Activated naive CD8-positive, alpha-beta T cell treated with anti-CD3 and anti-CD28 coated beads for 36 hours (primary cell): ENCODE measurements at regions not wholly inside any gene's neighbourhood (a gene's known extent, or its start where the extent isn't known, plus 50 kb on each side); places are given as distances from the start of the nearest gene placed in this dataset.

Experiments
- DNase-seq: peaks from one replicate; pipeline ENCODE4 v3.0.0; 2021
- H3K27ac Mint-ChIP-seq: one replicate; pipeline ENCODE4 v1.8.0; 2022; ENCODE audit warnings: mild to moderate bottlenecking, moderate library complexity, mixed read lengths
- H3K27me3 Mint-ChIP-seq: one replicate; pipeline ENCODE4 v1.8.0; 2022; ENCODE audit warnings: mild to moderate bottlenecking, mixed read lengths
- H3K36me3 Mint-ChIP-seq: one replicate; pipeline ENCODE4 v1.8.0; 2021; ENCODE audit warnings: mild to moderate bottlenecking, mixed read lengths
- H3K4me1 Mint-ChIP-seq: one replicate; pipeline ENCODE4 v1.8.0; 2021; ENCODE audit warnings: mixed read lengths
- H3K4me3 Mint-ChIP-seq: one replicate; pipeline ENCODE4 v1.8.0; 2022; ENCODE audit warnings: mild to moderate bottlenecking, moderate library complexity, mixed read lengths
- H3K9me3 Mint-ChIP-seq: one replicate; pipeline ENCODE4 v1.8.0; 2022; ENCODE audit warnings: mixed read lengths

- Mint-ChIP-seq H3K4me1 (no peaks in the 10 kb centered on the region), H3K27ac (no peak overlapping the region), H3K27me3 (peaks cover 14% of the 10 kb centered on the region), H3K4me3 (no peak overlapping the region), H3K9me3 (peaks cover 4% of the 10 kb centered on the region), H3K36me3 (peaks cover 3% of the 10 kb centered on the region)
- DNase-seq: no peak
Measured at GRCh38 chr4:4808086-4808485, 51.4 kb upstream of the MSX1 start.

DNA sequence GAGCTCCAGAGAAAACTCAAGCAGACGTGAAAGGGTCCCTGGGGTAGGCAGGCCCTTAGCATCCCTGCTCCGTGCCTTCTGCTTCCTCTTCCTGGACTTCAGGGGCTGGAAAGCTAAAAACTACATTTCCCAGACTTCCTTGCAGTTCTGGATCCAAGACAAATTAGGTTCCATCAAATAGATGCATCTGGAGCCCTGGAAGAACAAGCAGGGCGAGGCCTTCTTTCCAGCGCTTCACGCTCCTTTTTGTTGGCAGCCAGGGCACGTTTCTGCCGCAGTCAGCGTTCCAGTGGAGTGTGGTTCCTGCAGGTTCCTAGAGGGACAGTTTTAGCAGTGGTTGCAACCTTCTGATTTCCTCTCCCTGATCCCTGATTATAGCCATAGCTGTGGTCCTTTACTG lies 53.6 kb upstream of the MSX1 start:
- H3K4me1 Mint-ChIP-seq: no peaks in the 10 kb centered on the region
- H3K27ac Mint-ChIP-seq: no peak overlapping the region
- no peak for DNase-seq
- peaks cover 3% of the 10 kb centered on the region for H3K9me3 Mint-ChIP-seq
- peaks cover under 1% of the 10 kb centered on the region for H3K27me3 Mint-ChIP-seq
- H3K4me3 Mint-ChIP-seq: no peak overlapping the region
- peaks cover 3% of the 10 kb centered on the region for H3K36me3 Mint-ChIP-seq

DNA sequence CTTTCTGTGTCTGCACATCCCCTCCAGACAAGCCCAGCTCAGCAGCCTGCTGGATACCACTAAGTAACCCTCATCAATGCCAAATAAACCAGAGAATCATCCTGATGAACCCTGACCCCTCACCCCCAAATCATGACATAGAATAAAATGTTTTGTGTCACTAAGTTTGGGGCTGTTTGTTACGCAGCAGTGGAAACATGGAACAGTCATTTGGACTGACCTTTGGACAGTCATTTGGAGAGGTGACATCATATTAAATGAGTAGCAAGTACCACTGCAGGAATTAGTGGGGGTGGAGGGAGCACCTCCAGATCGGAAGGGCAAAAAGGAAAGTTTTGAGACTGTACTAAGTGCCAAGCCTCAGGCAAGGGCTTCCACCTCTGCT lies 55.6 kb upstream of the MSX1 start:
- Mint-ChIP-seq H3K4me1 (no peaks in the 10 kb centered on the region), H3K9me3 (peaks cover 3% of the 10 kb centered on the region), H3K4me3 (no peak overlapping the region), H3K27me3 (no peaks in the 10 kb centered on the region), H3K27ac (no peak overlapping the region), H3K36me3 (peaks cover 3% of the 10 kb centered on the region)
- no peak for DNase-seq

DNA sequence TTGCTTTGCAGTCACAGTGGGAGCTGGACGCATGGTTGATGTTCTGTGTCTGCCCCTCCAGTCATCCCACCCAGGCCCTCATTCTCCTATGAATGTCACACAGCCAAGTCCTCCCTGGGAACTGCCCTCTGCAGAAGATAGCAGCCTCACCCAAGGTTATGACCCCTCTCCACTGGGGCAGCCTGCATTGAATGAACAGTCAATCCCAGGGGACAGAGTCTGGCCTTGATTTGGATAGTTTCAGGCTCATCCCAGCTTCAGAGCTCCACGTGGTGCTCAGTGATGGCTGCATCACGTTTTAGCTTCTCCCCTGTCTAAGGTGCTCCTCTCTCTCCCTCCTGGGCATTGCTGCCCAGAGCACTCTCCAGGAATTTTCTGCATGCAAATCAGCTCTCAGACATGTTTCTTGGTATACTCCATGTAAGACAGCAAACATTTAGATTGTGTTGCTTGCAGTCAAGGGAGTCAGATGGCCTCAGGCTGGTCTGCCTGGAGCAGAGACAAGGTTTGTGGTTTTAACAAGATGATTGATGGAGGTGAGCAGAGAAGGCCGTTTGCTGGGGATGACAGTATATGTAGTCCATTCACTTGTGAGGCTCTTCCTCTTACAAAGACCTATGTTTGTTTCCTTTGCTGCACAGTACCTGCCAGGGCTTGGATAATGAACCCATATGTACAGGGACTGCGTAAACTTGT lies 56.1 kb upstream of the MSX1 start:
- H3K27ac Mint-ChIP-seq: no peak overlapping the region
- no peaks in the 10 kb centered on the region for H3K4me1 Mint-ChIP-seq
- no peak overlapping the region for H3K4me3 Mint-ChIP-seq
- DNase-seq: no peak
- no peaks in the 10 kb centered on the region for H3K36me3 Mint-ChIP-seq
- no peaks in the 10 kb centered on the region for H3K27me3 Mint-ChIP-seq
- H3K9me3 Mint-ChIP-seq: peaks cover 3% of the 10 kb centered on the region

- Mint-ChIP-seq H3K27ac (no peak overlapping the region), H3K9me3 (peaks cover 7% of the 10 kb centered on the region), H3K27me3 (peaks cover 4% of the 10 kb centered on the region), H3K4me1 (no peaks in the 10 kb centered on the region), H3K4me3 (no peak overlapping the region), H3K36me3 (no peaks in the 10 kb centered on the region)
- no peak for DNase-seq
Measured at GRCh38 chr4:4800646-4801408, 58.6 kb upstream of the MSX1 start.

GRCh38 chr4:4794421-4794820 lies 65.0 kb upstream of the MSX1 start:
- Mint-ChIP-seq H3K27ac (no peak overlapping the region), H3K36me3 (peaks cover 6% of the 10 kb centered on the region), H3K4me1 (no peaks in the 10 kb centered on the region), H3K9me3 (peaks cover 14% of the 10 kb centered on the region), H3K4me3 (no peak overlapping the region), H3K27me3 (peaks cover 4% of the 10 kb centered on the region)
- DNase-seq: no peak

GRCh38 chr4:4792466-4792865 lies 67.0 kb upstream of the MSX1 start:
- H3K27me3 Mint-ChIP-seq: peaks cover 4% of the 10 kb centered on the region
- H3K9me3 Mint-ChIP-seq: peaks cover 24% of the 10 kb centered on the region
- H3K36me3 Mint-ChIP-seq: peaks cover 11% of the 10 kb centered on the region
- no peak overlapping the region for H3K4me3 Mint-ChIP-seq
- DNase-seq: no peak
- no peak overlapping the region for H3K27ac Mint-ChIP-seq
- H3K4me1 Mint-ChIP-seq: peaks cover under 1% of the 10 kb centered on the region

DNA sequence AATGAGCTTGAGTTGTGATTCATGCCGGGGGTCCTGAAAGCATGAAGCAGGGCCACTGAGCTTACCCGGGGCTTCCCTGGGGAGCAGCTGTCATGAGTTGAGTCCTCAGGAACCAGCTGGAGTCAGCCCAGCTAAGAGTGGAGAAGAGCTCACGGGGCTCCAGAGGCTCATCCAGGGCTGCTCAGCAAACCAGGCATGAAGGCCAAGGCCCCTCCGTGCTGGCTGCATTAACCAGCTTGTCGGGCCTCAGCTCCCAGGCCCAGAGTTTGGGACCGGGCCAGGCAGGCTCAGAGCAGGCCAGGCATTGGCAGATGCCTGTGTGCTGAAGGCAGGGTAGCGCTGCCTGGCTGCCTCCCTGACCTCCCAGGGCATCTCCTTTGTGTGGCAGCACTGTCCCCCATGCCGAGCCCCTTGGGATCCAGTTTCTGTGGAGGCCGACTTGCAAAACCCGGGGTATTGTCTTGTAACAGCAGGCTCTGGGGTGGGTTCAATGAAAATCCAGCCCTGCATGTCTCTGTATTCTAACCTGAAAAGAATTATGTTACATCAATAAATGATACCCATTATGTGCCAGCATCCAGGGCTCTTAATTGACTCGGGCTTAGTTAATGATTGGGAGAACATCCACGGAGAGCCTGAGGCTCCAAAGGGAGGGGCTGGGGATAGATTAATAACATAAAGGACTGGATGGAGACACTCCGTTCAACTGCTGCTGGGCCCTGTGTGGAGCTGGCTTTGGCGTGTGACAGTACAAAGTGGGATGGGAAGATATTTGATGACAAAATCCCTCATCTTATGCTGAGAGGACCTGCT lies 68.0 kb upstream of the MSX1 start:
- peaks cover 1% of the 10 kb centered on the region for H3K4me1 Mint-ChIP-seq
- H3K9me3 Mint-ChIP-seq: peaks cover 21% of the 10 kb centered on the region
- no peak for DNase-seq
- H3K27ac Mint-ChIP-seq: no peak overlapping the region
- H3K4me3 Mint-ChIP-seq: no peak overlapping the region
- peaks cover 11% of the 10 kb centered on the region for H3K36me3 Mint-ChIP-seq
- peaks cover 2% of the 10 kb centered on the region for H3K27me3 Mint-ChIP-seq

- H3K27ac Mint-ChIP-seq: no peak overlapping the region
- no peak overlapping the region for H3K4me3 Mint-ChIP-seq
- H3K9me3 Mint-ChIP-seq: peaks cover 18% of the 10 kb centered on the region
- peaks cover 1% of the 10 kb centered on the region for H3K4me1 Mint-ChIP-seq
- peaks cover 11% of the 10 kb centered on the region for H3K36me3 Mint-ChIP-seq
- no peak for DNase-seq
- no peaks in the 10 kb centered on the region for H3K27me3 Mint-ChIP-seq
Measured at GRCh38 chr4:4789462-4789861, 70.0 kb upstream of the MSX1 start.

- no peaks in the 10 kb centered on the region for H3K27me3 Mint-ChIP-seq
- peaks cover 1% of the 10 kb centered on the region for H3K4me1 Mint-ChIP-seq
- no peak overlapping the region for H3K27ac Mint-ChIP-seq
- DNase-seq: no peak
- peaks cover 10% of the 10 kb centered on the region for H3K36me3 Mint-ChIP-seq
- peaks cover 18% of the 10 kb centered on the region for H3K9me3 Mint-ChIP-seq
- H3K4me3 Mint-ChIP-seq: no peak overlapping the region
Measured at GRCh38 chr4:4788573-4788972, 70.9 kb upstream of the MSX1 start.

GRCh38 chr4:4787421-4787820 lies 72.0 kb upstream of the MSX1 start:
- Mint-ChIP-seq H3K27ac (no peak overlapping the region), H3K4me1 (peaks cover 1% of the 10 kb centered on the region), H3K9me3 (peaks cover 18% of the 10 kb centered on the region), H3K36me3 (peaks cover 10% of the 10 kb centered on the region), H3K4me3 (no peak overlapping the region), H3K27me3 (no peaks in the 10 kb centered on the region)
- DNase-seq: no peak

- H3K9me3 Mint-ChIP-seq: peaks cover 14% of the 10 kb centered on the region
- H3K36me3 Mint-ChIP-seq: peaks cover 6% of the 10 kb centered on the region
- no peak for DNase-seq
- H3K27ac Mint-ChIP-seq: no peak overlapping the region
- H3K4me3 Mint-ChIP-seq: no peak overlapping the region
- peaks cover 1% of the 10 kb centered on the region for H3K4me1 Mint-ChIP-seq
- H3K27me3 Mint-ChIP-seq: peaks cover 4% of the 10 kb centered on the region
Measured at GRCh38 chr4:4784379-4784778, 75.1 kb upstream of the MSX1 start.

GRCh38 chr4:4783847-4784246 lies 75.6 kb upstream of the MSX1 start:
- Mint-ChIP-seq H3K27ac (no peak overlapping the region), H3K27me3 (peaks cover 4% of the 10 kb centered on the region), H3K9me3 (peaks cover 10% of the 10 kb centered on the region), H3K36me3 (peaks cover 3% of the 10 kb centered on the region), H3K4me3 (no peak overlapping the region), H3K4me1 (peaks cover 1% of the 10 kb centered on the region)
- DNase-seq: no peak

GRCh38 chr4:4782969-4783368 lies 76.5 kb upstream of the MSX1 start:
- Mint-ChIP-seq H3K36me3 (peaks cover 2% of the 10 kb centered on the region), H3K27ac (no peak overlapping the region), H3K4me3 (no peak overlapping the region), H3K27me3 (peaks cover 4% of the 10 kb centered on the region), H3K4me1 (peaks cover 1% of the 10 kb centered on the region), H3K9me3 (peaks cover 8% of the 10 kb centered on the region)
- no peak for DNase-seq

DNA sequence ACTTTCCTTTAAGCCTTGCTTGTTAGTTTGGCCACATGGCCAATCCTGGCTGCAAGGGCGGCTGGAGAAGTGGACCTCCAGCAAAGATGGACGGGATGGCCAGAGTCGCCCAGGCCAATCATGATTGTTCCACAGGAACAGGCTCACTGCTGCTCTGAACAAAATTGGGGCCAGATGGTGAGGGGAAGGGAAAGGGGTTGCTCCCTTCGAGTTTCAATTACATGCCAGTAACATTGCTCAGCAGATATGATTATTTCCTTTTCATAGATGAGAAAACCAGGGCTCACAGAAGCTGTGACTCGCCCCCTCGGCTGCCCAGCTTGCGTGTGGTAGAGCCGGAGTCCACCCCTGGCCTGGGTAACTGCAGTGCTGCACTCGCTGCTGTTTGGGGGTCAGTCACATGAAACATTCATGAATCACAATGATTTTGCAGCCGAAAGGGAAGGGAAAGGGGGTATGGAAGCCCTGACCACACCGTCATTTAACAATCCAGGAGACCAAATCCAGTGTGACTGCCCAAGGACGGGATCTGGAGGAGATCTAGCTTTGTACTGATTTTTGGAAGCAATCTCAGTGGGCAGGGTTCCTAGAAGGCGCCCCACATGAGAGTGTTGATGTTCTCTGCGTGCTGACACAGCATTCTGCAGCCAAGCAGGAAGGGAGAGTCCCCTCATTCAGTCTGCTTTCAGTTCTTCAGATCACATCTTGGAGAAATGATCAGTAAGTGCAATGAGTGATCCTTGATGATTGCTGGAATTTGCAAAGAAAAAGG lies 77.3 kb upstream of the MSX1 start:
- Mint-ChIP-seq H3K4me1 (no peaks in the 10 kb centered on the region), H3K27me3 (peaks cover 4% of the 10 kb centered on the region), H3K9me3 (peaks cover 6% of the 10 kb centered on the region), H3K4me3 (no peak overlapping the region), H3K27ac (no peak overlapping the region), H3K36me3 (no peaks in the 10 kb centered on the region)
- no peak for DNase-seq
